ENCODE measurements at regions not wholly inside any gene's neighbourhood (a gene's known extent, or its start where the extent isn't known, plus 50 kb on each side); places are given as distances from the start of the nearest gene placed in this dataset.

DNA sequence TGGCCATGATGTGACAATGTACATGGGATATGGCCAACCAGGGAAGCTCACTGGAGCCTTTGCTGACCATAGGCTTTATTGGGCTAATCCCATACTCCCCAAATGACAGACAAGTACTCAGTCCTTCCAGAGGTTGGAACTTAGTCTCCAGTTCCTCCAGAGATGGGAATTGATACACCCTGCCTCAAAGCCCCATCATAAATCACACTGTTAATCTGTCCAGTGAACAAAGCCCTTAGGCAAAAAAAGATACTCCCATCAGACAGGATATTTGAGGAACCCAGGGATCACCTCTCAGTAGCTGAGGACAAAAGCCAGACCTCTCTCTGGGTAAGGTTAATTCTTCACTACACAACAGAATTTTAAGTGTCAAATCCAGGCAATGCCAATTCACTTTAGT lies 247.5 kb upstream of the CDH20 start:
- TF ChIP-seq ZNF565 (CRISPR knock-in tag; conservative IDR thresholded peaks at IDR 0.05; ENCODE audit: low read depth) (no peak), ZFP3 (CRISPR knock-in tag; IDR thresholded peaks at IDR 0.05) (no peak), ZNF8 (CRISPR knock-in tag; IDR thresholded peaks at IDR 0.05) (no peak), OSR1 (CRISPR knock-in tag; IDR thresholded peaks at IDR 0.05) (no peak), ISL1 (CRISPR knock-in tag; IDR thresholded peaks at IDR 0.05) (no peak), ZC3H10 (CRISPR knock-in tag; IDR thresholded peaks at IDR 0.05) (no peak), PPARA (CRISPR knock-in tag; IDR thresholded peaks at IDR 0.05; ENCODE audit: borderline replicate concordance) (no peak), GLIS3 (CRISPR knock-in tag; IDR thresholded peaks at IDR 0.05) (no peak), SNAI2 (CRISPR knock-in tag; IDR thresholded peaks at IDR 0.05) (no peak), ARNTL (CRISPR knock-in tag; IDR thresholded peaks at IDR 0.05; ENCODE audit: borderline replicate concordance, low read depth) (no peak), TOX (CRISPR knock-in tag; IDR thresholded peaks at IDR 0.05; ENCODE audit: borderline replicate concordance) (no peak), RARB (CRISPR knock-in tag; IDR thresholded peaks at IDR 0.05) (no peak), BACH2 (CRISPR knock-in tag; IDR thresholded peaks at IDR 0.05; ENCODE audit: borderline replicate concordance) (no peak)
- TF ChIP-seq, protein P1, sequence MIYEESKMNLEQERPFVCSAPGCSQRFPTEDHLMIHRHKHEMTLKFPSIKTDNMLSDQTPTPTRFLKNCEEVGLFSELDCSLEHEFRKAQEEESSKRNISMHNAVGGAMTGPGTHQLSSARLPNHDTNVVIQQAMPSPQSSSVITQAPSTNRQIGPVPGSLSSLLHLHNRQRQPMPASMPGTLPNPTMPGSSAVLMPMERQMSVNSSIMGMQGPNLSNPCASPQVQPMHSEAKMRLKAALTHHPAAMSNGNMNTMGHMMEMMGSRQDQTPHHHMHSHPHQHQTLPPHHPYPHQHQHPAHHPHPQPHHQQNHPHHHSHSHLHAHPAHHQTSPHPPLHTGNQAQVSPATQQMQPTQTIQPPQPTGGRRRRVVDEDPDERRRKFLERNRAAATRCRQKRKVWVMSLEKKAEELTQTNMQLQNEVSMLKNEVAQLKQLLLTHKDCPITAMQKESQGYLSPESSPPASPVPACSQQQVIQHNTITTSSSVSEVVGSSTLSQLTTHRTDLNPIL (CRISPR knock-in tag; IDR thresholded peaks at IDR 0.05; ENCODE audit: low read depth) = no peak
- TF ChIP-seq, protein P2, sequence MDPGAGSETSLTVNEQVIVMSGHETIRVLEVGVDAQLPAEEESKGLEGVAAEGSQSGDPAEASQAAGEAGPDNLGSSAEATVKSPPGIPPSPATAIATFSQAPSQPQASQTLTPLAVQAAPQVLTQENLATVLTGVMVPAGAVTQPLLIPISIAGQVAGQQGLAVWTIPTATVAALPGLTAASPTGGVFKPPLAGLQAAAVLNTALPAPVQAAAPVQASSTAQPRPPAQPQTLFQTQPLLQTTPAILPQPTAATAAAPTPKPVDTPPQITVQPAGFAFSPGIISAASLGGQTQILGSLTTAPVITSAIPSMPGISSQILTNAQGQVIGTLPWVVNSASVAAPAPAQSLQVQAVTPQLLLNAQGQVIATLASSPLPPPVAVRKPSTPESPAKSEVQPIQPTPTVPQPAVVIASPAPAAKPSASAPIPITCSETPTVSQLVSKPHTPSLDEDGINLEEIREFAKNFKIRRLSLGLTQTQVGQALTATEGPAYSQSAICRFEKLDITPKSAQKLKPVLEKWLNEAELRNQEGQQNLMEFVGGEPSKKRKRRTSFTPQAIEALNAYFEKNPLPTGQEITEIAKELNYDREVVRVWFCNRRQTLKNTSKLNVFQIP (CRISPR knock-in tag; IDR thresholded peaks at IDR 0.05; ENCODE audit: borderline replicate concordance, low read depth) = no peak
- TF ChIP-seq, protein P3, sequence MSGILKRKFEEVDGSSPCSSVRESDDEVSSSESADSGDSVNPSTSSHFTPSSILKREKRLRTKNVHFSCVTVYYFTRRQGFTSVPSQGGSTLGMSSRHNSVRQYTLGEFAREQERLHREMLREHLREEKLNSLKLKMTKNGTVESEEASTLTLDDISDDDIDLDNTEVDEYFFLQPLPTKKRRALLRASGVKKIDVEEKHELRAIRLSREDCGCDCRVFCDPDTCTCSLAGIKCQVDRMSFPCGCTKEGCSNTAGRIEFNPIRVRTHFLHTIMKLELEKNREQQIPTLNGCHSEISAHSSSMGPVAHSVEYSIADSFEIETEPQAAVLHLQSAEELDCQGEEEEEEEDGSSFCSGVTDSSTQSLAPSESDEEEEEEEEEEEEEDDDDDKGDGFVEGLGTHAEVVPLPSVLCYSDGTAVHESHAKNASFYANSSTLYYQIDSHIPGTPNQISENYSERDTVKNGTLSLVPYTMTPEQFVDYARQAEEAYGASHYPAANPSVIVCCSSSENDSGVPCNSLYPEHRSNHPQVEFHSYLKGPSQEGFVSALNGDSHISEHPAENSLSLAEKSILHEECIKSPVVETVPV (CRISPR knock-in tag; IDR thresholded peaks at IDR 0.05) = no peak
- no peak for ATAC-seq

DNA sequence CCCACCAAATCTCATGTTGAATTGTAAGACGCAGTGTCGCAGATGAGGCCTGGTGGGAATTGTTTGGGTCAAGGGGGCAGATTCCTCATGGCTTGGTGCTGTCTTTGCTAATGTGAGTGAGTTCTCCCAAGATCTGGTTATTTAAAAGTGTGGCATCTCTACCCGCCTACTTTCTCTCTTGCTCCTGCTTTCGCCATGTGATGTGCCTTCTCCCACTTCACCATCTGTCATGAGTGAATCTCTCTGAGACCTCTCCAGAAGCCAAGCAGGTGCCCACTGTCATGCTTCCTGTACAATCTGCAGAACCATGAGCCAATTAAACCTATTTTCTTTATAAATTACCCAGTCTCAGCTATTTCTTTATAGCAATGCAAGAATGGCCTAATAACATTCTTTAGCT lies 246.6 kb upstream of the CDH20 start:
- TF ChIP-seq ZNF8 (CRISPR knock-in tag; IDR thresholded peaks at IDR 0.05) (no peak), ZNF565 (CRISPR knock-in tag; conservative IDR thresholded peaks at IDR 0.05; ENCODE audit: low read depth) (no peak), TOX (CRISPR knock-in tag; IDR thresholded peaks at IDR 0.05; ENCODE audit: borderline replicate concordance) (no peak), PPARA (CRISPR knock-in tag; IDR thresholded peaks at IDR 0.05; ENCODE audit: borderline replicate concordance) (no peak), ISL1 (CRISPR knock-in tag; IDR thresholded peaks at IDR 0.05) (no peak), ZC3H10 (CRISPR knock-in tag; IDR thresholded peaks at IDR 0.05) (no peak)
- TF ChIP-seq, protein P4, sequence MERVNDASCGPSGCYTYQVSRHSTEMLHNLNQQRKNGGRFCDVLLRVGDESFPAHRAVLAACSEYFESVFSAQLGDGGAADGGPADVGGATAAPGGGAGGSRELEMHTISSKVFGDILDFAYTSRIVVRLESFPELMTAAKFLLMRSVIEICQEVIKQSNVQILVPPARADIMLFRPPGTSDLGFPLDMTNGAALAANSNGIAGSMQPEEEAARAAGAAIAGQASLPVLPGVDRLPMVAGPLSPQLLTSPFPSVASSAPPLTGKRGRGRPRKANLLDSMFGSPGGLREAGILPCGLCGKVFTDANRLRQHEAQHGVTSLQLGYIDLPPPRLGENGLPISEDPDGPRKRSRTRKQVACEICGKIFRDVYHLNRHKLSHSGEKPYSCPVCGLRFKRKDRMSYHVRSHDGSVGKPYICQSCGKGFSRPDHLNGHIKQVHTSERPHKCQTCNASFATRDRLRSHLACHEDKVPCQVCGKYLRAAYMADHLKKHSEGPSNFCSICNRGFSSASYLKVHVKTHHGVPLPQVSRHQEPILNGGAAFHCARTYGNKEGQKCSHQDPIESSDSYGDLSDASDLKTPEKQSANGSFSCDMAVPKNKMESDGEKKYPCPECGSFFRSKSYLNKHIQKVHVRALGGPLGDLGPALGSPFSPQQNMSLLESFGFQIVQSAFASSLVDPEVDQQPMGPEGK (CRISPR knock-in tag; IDR thresholded peaks at IDR 0.05; ENCODE audit: borderline replicate concordance) = no peak
- TF ChIP-seq, protein P1 (CRISPR knock-in tag; IDR thresholded peaks at IDR 0.05; ENCODE audit: low read depth) = no peak
- TF ChIP-seq, protein P2 (CRISPR knock-in tag; IDR thresholded peaks at IDR 0.05; ENCODE audit: borderline replicate concordance, low read depth) = no peak
- TF ChIP-seq, protein P3 (CRISPR knock-in tag; IDR thresholded peaks at IDR 0.05) = no peak
- no peak for ATAC-seq

DNA sequence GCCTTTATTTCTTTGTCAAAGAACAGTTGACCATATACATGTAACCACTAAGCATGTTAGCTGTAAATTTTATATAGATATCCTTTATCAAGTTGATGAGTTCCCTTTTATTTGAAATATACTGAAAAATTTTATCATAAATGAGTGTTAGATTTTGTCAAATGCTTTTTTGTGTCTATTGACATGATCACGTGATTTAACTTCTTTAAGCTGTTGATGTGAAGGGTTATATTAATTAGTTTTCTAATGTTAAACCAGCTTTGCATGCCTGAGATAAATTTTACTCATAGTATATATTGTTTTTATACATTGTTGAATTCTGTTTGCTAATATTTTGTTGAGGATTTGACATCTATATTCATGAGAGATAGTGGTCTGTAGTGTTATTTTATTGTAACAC lies 241.9 kb upstream of the CDH20 start:
- ATAC-seq = no peak
- TF ChIP-seq ZNF565 (CRISPR knock-in tag; conservative IDR thresholded peaks at IDR 0.05; ENCODE audit: low read depth) = no peak
- TF ChIP-seq ISL1 (CRISPR knock-in tag; IDR thresholded peaks at IDR 0.05) = no peak
- no peak for TF ChIP-seq PPARA (CRISPR knock-in tag; IDR thresholded peaks at IDR 0.05; ENCODE audit: borderline replicate concordance)
- no peak for TF ChIP-seq ZC3H10 (CRISPR knock-in tag; IDR thresholded peaks at IDR 0.05)
- TF ChIP-seq, protein P5, sequence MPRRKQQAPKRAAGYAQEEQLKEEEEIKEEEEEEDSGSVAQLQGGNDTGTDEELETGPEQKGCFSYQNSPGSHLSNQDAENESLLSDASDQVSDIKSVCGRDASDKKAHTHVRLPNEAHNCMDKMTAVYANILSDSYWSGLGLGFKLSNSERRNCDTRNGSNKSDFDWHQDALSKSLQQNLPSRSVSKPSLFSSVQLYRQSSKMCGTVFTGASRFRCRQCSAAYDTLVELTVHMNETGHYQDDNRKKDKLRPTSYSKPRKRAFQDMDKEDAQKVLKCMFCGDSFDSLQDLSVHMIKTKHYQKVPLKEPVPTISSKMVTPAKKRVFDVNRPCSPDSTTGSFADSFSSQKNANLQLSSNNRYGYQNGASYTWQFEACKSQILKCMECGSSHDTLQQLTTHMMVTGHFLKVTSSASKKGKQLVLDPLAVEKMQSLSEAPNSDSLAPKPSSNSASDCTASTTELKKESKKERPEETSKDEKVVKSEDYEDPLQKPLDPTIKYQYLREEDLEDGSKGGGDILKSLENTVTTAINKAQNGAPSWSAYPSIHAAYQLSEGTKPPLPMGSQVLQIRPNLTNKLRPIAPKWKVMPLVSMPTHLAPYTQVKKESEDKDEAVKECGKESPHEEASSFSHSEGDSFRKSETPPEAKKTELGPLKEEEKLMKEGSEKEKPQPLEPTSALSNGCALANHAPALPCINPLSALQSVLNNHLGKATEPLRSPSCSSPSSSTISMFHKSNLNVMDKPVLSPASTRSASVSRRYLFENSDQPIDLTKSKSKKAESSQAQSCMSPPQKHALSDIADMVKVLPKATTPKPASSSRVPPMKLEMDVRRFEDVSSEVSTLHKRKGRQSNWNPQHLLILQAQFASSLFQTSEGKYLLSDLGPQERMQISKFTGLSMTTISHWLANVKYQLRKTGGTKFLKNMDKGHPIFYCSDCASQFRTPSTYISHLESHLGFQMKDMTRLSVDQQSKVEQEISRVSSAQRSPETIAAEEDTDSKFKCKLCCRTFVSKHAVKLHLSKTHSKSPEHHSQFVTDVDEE (CRISPR knock-in tag; IDR thresholded peaks at IDR 0.05) = no peak
- TF ChIP-seq ZFP3 (CRISPR knock-in tag; IDR thresholded peaks at IDR 0.05) = no peak
- TF ChIP-seq, protein P2 (CRISPR knock-in tag; IDR thresholded peaks at IDR 0.05; ENCODE audit: borderline replicate concordance, low read depth) = no peak
- TF ChIP-seq ARNTL (CRISPR knock-in tag; IDR thresholded peaks at IDR 0.05; ENCODE audit: borderline replicate concordance, low read depth) = no peak
- TF ChIP-seq RARB (CRISPR knock-in tag; IDR thresholded peaks at IDR 0.05) = no peak
- no peak for TF ChIP-seq ESRRG (CRISPR knock-in tag; IDR thresholded peaks at IDR 0.05)
- no peak for TF ChIP-seq OSR1 (CRISPR knock-in tag; IDR thresholded peaks at IDR 0.05)
- TF ChIP-seq ZNF8 (CRISPR knock-in tag; IDR thresholded peaks at IDR 0.05) = no peak

Measured in SK-N-SH treated with all-trans-retinoic acid at 6 μM for 48 hours (cell line).